ENCODE measurements at regions not wholly inside any gene's neighbourhood (a gene's known extent, or its start where the extent isn't known, plus 50 kb on each side); places are given as distances from the start of the nearest gene placed in this dataset.

DNA sequence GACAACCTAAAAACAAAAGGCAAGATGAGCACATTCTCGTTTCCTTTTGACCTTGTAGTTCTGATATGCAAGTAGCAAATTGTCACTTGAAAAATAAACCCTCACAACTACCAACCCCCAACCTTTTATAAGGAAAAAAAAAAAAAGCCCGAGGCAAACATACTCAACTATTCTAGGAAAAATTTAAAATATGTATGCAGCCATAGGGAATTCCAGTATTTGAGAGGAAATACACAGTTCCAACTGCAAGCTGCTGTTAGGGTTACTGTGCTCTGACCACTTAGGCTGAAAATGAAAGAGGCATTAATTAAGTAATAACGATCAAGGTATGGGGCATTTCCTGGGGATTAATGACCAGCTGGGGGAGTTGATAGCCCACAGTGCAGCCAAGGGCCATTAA is 281.9 kb upstream of the DPH6 start:
- TF ChIP-seq, protein P1, sequence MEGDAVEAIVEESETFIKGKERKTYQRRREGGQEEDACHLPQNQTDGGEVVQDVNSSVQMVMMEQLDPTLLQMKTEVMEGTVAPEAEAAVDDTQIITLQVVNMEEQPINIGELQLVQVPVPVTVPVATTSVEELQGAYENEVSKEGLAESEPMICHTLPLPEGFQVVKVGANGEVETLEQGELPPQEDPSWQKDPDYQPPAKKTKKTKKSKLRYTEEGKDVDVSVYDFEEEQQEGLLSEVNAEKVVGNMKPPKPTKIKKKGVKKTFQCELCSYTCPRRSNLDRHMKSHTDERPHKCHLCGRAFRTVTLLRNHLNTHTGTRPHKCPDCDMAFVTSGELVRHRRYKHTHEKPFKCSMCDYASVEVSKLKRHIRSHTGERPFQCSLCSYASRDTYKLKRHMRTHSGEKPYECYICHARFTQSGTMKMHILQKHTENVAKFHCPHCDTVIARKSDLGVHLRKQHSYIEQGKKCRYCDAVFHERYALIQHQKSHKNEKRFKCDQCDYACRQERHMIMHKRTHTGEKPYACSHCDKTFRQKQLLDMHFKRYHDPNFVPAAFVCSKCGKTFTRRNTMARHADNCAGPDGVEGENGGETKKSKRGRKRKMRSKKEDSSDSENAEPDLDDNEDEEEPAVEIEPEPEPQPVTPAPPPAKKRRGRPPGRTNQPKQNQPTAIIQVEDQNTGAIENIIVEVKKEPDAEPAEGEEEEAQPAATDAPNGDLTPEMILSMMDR (IDR thresholded peaks at IDR 0.05 in 4 of 5, conservative IDR thresholded peaks at IDR 0.05 in 1 of 5), result no peak
- no peak for TF ChIP-seq POLR2A (IDR thresholded peaks at IDR 0.05)
